GM19023 (cell line): ENCODE measurements at regions not wholly inside any gene's neighbourhood (a gene's known extent, or its start where the extent isn't known, plus 50 kb on each side); places are given as distances from the start of the nearest gene placed in this dataset.
"Not testable (repeated sequence)": the region's sequence is repeated elsewhere in the genome, so short reads cannot be mapped to it uniquely, and the experiment has no call there.

ENCODE experiments used
- ATAC-seq: cut with Tn5 transposase; IDR thresholded peaks from one replicate; pipeline ENCODE4 v1.9.1; 2021; ENCODE audit warnings: mild to moderate bottlenecking, moderate library complexity; ENCODE audit not compliant: unreplicated experiment

DNA sequence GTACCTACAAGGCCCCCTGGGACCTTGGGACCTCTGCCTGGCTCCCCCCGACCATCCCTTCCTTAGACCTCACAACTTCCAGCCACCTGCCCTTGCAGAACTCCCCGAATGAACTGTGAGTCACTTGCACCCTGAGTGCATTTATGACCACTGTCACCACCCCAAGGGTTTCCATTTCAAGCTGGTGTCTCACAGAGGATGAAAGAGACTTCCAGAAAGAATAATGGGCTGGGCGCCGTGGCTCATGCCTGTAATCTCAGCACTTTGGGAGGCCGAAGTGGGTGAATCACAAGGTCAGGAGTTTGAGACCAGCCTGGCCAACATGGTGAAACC lies 124.5 kb upstream of the CIBAR2 start:
- no peak for ATAC-seq

- no peak for ATAC-seq
Measured at GRCh38 chr16:85237817-85238216, 125.5 kb upstream of the CIBAR2 start.

- ATAC-seq, result no peak
Measured at GRCh38 chr16:85238233-85238647, 126.0 kb upstream of the CIBAR2 start.

- ATAC-seq, result no peak
Measured at GRCh38 chr16:85239239-85239638, 127.0 kb upstream of the CIBAR2 start.

DNA sequence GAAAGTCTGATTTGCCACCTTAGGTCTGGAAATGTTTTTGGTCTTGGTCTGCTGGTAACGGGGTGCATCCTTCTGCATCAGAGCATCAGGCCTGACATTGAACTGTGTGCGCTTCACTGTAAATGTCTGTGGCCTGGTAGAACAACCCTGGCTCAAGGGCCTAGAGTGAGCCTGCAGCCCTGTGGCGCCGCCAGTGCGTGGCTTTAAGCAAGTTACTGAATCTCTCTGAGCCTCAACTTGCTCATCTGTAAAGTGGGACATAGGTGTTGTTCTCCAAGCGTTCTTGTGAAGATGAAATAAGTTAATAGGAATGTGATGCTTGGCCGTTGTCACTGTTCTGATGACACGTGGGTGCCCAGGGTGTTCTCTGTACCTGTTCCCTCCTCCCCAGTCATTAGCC lies 127.6 kb upstream of the CIBAR2 start:
- ATAC-seq, result no peak

DNA sequence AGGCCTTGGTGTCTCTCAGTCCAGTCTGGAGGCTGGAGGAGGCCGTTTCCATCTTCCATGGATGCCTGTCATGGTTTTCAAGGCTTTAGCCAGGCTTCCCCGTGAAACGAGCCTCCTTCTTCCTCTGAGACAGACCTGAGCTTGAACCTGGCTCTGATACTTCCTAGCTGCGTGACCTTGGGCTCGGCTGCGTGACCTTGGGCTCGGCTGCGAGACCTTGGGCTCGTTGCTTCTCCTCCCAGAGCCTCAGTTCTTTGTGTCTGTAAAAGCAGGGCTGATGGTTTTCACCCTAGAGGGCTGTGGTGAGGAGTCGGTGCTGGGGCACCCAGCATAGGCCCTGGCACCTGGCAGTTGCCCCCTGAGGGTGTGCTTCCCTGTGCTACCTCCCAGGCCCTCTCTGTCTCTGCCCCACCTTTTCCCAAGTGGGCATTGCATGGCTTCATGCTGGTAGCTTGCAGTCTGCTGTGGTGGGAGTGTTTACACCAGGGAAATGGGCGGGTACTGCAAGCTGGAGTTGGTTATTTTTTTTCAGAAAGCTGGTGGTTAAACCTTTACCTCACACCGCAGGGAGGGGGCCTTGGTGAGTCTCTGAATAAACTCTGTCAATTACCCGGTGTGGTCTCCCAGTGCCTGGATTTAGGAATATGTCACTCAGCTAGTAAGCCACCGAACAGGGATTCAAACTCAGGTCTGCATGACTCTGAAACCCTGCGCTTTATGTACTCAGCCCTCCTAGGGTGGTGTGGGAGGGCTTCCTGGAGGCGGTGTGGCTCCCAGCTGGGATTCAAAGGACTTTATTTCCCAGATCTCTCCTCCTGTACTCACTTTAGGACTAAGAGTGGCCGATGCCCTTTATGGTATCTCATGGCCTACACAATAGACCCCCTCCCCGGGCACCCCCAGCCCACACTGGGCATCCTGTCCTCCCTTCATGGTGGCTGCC lies 129.0 kb upstream of the CIBAR2 start:
- no peak for ATAC-seq

DNA sequence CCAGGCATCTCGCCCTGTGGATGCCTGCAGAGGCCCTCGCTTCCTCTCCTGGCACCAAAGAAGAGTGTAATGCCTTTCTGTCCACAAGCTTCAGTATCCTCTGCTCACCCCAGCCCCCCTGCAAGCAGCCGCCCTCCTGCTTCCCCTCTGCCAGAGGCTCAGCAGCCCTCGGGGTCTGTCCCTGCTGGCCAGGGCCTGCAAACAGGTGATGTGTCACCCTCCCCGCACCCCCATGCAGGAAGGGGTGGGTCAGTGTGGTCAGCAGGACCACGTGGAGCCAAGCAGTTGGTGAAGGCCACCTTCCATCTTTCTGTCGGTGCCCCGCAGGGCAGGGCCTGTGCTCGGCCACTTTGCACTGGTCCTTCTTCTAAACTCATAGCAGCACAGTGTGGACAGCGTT lies 129.9 kb upstream of the CIBAR2 start:
- no peak for ATAC-seq

- ATAC-seq, result no peak
Measured at GRCh38 chr16:85243308-85243707, 131.0 kb upstream of the CIBAR2 start.

GRCh38 chr16:85244452-85244851 lies 132.2 kb upstream of the CIBAR2 start:
- ATAC-seq, result not testable (repeated sequence)

DNA sequence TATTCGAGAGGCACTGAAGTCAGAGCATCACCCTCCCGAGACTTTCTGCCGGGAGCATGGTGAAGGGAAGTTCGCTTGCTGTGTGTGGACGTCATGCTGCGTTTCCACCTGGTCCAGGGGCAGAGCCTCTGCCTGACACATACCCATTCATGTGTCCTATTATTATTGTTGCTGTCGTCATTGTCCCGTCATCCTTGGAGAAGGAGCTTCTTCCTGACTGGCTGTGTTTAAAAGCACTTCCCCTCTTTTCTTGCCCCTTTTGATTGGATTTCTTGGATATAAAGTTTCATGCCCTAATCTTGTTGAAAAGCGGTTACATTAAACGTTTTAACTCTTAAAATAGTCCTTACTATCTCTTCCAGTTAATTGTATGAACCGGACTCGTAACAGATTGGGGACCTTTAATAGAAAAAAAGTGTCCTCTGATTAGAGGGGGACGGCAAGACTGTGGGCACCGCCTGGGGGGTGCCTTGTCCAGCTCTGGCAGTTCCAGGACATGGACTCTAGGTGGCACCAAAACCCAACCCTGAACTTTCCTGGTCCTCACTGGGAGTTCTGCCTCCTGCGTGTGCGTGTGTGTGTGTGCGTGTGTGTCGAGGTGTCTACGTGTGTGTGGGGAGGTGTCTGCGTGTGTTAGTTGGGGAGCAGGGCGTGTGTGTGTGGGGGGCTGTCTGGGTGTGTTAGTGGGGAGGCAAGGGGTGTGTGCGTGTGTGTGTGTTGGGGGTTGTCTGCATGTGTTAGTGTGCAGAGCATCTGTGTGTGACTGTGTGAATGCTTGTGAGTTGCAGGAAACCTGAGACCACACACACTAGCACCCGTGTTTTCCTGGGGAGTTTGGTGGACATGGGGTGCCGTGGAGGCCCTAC lies 133.3 kb upstream of the CIBAR2 start:
- ATAC-seq, result no peak

DNA sequence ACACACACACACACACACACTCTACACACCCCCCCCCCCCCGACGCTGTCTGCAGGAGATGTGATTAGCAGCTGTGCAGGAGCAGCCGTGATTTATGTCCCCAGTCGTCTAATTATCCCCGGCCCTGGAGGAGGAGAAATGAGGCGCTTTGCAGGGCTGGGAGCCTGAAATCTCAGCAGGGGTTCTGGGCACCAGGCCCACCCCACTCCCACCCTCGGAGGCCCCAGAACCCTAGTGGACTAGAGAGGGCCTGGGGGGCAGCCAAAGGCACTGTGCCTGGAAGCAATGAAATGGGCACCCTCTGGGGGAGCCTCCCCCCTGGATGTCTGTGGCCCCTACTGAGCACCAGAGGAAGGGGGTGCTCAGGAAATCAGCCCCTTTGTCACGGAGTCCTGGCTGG lies 134.2 kb upstream of the CIBAR2 start:
- ATAC-seq, result no peak

DNA sequence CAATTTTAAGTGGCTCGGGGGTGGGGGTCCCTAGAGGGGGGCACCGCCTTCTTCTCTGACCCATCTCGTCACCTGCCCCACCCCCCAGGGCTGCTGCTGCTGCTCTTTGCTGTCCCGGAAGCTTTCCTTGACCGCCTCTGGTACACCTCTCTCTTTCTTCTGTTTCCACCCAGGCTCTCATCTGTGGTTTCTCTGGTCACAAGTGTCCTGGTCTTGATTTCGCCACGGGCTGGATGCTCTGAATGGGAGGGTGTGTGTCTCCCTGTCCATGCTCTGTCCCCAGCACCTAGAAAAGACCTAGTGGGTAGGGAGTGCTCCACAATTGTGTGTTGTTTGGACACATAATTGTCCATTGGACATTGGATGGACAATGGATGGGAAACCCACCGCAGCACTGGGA lies 134.7 kb upstream of the CIBAR2 start:
- ATAC-seq, result no peak

DNA sequence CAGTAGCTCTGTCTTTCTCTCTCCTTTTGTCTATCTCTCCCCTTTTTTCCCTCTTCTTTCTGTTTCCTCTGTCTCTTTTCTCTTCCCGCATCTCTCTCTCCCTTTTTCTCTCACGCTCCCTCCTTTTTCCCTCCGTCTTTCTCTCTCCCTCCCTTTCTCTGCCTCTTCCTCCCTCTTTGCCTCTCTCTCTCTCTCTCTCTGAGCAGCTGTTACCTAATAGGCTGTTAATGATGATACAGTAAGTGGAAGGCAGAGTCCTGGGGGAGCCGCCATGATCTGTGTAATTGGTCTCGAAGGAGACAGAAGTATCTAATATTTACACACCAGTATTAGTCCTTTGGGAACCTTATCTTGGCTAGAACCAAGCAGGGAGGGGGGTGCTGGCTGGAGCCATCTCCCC lies 136.1 kb upstream of the CIBAR2 start:
- ATAC-seq, result no peak

DNA sequence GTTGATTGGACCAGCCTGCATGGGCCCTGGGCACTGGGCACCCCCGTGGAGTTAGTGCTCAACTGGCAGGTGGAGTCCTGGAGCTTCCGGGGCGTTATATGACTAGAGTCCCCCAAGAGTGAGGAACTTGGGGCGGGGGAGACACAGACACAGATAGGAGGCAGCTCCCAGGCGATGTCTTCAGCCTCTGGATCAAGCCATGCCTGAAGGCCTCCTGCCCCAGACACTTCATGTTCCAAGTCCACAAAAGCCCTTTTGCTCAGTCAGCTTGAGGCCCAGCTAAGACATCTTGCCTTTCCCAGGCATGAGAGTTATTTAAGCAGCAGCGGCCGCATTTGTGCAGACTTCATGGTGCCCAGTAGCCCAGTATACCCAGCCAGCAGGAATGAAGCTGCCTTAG lies 136.6 kb upstream of the CIBAR2 start:
- ATAC-seq, result no peak

DNA sequence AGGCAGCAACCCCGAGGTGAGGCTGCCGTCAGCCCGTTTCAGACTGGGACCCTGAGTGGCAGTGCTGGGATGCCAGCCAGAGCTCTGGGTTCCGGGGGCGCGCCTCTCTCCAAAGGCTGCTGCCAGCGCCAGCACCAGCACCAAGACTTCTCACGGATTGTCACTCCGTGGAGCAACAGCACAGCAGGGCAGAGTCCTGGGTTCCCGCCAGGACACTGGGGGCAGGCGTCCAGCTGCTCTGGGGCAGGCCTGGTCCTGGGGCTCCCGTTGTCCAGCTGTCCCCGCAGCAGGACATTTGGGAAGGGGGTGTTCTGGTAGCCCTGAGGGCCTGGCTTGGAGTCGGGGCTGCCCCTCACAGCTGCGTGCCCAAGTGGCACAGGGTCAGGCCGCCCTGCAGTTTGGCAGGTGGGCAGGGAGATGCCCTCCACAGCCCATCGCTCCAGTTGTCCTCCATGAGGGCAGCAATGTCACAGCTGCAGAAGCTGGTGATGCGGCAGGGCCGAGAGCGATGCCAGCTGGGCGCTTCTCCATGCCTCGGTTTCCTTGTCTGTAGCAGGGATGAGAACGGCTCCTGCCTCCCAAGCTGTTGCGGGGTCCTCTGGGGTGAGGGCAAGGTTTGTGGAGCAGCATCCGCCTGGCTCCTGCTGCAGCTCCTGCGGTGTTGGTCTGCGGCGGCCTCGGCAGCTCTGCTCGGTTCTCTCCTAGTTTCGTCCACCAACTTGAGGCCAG lies 137.3 kb upstream of the CIBAR2 start:
- no peak for ATAC-seq

DNA sequence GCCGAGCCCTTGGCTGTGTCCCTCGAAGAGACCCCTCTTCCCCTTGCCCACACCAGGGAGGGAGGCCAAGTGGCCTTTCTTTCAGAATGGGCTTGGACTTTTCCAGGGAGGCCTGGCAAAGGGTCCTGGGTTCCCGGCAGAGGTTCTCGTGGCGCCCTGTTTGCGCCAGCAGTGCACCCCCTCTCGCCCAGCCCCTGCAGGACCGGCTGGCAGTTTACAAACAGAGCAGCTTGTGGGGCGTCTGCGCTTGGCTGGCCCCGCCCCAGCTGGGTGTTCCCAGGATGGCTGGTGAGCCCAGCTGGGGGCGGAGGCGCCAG lies 137.8 kb upstream of the CIBAR2 start:
- no peak for ATAC-seq

- no peak for ATAC-seq
Measured at GRCh38 chr16:85250609-85251223, 138.4 kb upstream of the CIBAR2 start.

DNA sequence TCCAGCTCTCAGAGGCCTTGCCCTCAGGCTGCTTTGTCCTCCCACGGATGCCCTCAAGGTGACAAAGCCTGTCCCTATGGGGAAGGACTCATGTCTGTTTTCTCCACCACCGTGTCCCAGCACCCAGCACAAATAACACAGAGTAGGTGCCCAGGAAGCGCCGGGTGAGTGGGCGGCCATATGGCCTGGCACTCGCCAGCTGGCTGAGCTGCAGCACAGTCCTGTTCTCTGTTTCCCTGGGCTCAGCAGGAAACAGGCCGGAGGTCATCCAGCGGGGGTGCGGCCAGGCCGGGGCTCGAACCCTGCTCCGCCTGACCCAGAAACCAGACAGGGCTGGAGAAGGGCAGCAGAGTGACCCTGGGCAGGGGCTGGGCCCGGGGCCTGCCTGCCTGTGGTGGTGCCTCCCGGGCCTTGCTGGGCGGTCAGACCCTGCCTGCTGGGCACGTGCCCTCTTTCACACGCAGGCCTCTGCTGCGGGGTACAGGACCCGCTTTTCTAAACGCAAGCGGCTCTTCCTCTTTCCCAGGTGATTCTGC lies 139.0 kb upstream of the CIBAR2 start:
- ATAC-seq, result no peak

DNA sequence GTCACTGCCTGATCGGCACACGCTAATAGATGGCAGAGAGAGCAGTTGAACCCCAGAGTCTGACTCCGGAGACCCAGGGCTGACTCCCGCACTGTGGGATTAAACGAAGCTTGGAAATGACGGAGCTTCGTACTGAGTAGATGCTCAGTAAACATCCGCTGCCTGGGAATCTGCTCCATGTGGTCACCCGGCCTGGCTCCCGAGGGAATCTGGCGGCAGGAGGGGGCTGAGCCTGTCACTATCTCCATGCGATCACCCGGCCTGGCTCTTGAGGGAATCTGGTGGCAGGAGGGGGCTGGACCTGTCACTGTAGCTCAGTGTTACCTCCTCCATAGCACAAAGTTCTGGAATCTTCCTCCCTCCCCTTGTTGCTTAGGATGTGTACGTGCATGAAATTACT lies 139.7 kb upstream of the CIBAR2 start:
- no peak for ATAC-seq

DNA sequence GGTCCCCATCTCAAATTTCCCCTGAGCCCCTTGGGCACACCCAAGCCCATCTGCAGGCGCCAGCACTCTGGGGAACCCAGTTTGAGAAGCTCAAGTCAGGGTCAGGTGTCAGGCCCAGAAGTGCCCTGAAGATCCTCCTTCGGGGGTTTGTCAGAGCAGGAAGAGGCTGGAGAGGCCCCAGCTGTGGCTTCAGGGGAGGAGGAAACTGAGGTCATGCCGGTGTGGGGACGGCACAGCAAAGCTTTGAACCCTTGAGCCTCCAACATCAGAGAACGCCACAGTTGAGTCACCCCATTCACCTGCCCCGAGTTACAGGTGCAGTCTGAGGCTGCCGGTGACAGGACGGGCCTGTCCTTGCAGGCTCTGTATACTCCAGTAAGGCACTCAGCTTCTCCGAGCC lies 140.2 kb upstream of the CIBAR2 start:
- ATAC-seq, result no peak
